GM19023 (cell line): ENCODE measurements at regions not wholly inside any gene's neighbourhood (a gene's known extent, or its start where the extent isn't known, plus 50 kb on each side); places are given as distances from the start of the nearest gene placed in this dataset.
A peak's percentile ranks its signal among the peaks of the same experiment; 100 is the strongest.
"Not testable (repeated sequence)": the region's sequence is repeated elsewhere in the genome, so short reads cannot be mapped to it uniquely, and the experiment has no call there.

Experiments used
- ATAC-seq: cut with Tn5 transposase; IDR thresholded peaks from one replicate; pipeline ENCODE4 v1.9.1; 2021; ENCODE audit warnings: mild to moderate bottlenecking, moderate library complexity; ENCODE audit not compliant: unreplicated experiment

DNA sequence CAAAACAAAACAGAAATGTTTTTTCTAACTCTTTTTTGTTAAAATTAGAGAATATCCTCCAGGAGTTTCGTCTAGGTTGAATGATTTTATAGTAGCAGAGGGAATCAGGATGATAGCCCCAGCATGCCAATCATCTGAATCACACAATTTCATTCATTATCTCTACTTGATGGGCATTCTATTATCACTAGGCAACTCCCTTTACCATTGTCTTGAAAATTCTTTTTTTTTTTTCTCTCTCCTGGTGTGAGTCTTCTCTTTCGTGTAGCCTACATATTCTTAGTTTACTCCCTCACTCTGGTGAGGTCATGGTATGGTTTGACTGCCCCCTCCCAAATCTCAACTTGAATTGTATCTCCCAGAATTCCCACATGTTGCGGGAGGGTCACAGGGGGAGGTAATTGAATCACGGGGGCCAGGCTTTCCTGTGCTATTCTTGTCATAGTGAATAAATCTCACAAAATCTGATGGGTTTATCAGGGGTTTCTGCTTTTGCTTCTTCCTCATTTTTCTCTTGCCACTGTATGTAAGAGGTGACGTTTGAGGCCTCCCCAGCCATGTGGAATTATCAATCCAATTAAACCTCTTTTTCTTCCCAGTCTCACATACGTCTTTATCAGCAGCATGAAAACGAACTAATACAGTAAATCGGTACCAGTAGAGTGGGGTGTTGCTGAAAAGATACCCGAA, 105.0 kb downstream of the OTUD1 start:
- no peak for ATAC-seq

DNA sequence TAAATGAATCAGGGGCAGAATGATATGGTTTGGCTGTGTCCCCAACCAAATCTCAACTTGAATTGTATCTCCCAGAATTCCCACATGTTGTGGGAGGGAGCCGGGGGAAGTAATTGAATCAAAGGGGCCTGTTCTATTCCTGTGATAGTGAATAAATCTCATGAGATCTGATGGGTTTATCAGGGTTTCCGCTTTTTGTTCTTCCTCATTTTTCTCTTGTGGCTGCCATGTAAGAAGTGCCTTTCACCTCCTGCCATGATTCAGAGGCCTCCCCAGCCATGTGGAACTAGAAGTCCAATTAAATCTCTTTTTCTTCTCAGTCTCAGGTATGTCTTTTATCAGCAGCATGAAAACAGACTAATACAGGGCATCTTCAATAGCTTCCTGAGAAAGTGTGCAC, 107.0 kb downstream of the OTUD1 start:
- ATAC-seq = not testable (repeated sequence)

DNA sequence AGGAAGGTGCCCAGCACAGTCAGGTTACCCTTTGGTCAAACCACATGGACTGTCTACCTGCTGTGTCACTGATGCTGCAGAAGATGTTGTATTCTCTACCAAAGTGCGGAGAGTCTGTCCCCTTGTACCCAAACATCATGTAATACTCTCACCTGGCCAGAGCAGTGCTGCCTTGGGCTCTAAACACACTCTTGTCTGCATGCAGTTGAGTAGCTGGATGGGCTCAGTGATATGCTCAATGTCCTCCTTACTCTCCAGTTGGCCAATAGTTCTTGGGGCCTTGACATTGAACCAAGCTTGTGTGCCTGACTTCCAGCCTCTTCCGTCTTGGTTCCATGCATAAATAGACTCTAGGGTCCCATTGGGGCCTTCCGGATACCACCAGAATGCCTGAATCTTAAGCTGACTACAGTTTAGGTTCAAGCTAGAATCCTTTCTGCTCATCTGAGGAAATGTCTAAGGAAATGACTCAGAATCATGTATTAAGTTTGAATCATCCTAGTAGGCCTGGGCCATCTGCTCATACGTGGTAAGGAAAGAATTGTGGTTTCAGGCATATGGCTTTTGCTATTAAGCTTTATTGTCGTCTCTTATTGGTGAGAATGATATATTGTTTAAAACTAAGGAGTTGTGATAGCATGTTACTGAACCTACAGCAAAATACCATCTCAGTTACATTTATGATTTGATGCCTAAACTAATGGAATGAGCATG, 118.0 kb downstream of the OTUD1 start:
- no peak for ATAC-seq

DNA sequence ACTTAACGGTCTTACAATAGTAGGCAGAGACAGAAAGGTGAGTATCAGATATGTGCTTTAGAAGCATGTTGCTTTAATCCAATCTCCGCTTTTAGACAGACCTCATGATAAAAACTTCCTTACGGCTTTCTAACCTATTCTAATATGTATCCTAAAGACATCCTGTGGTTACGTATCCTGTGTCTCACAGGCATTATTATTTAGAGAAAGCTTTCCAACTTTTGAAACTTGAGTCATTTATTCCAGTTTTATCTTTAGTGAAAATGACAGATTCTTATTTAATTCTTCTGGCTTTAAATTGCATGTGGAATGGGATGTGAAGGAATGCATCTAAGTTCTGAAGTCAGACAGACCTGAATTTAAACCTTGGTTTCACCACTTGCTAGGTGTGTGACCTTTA, 118.9 kb downstream of the OTUD1 start:
- no peak for ATAC-seq

DNA sequence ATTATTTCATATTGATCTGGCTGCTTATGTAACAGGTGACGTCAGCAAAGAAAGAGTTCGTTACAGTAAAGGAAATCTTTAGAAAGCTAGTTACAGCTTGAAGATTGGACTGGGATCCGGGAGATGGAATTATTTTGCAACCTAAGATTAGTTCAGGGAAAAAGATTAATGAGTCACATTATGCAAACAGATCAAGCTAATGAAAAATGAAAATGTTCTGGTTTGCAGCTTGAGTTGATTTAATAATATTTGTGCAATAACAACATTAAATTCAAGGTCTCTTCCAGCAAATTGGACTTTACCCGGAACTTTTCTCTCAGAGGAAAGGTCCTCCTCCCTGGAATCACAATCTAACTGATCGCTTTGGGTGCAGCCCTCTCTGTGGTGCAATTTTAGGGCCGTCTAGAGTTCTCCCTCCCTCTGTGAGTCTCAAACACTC, 119.5 kb downstream of the OTUD1 start:
- no peak for ATAC-seq

DNA sequence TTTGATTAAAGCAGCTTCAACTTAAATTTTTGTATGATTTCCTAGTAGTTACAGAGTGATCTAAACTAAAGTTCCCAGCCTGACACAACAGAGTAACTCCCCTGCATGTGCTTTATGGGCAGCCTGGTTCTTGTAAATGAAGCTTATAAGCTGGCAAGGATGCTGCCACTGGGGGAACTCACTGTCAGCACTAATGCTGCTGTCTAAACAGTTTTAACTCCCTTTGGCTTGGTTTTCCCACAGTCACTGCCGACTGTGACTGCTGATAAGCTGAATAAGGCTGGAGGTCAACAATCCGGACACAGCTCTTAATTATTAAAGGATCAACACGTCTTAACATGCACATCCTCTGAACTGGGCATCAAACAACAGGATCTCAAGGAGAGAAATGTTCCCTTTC, 130.1 kb downstream of the OTUD1 start:
- no peak for ATAC-seq

DNA sequence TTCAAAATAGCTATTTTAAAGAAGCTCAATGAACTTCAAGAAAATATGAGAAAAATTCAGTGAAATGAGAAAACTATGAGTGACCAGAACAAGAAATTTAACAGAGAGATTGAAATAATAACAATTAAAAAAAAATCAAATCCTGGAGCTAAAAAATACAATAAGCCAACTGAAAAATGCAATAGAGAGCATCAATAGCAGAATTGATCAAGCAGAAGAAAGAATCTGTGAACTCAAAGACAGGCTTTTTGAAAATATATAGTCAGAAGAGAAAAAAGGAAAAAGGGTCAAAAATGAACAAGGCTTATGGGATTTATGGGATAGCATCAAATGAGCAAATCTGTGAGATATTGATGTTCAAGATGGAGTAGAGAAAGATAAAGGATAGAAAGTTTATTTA, 133.0 kb downstream of the OTUD1 start:
- no peak for ATAC-seq

DNA sequence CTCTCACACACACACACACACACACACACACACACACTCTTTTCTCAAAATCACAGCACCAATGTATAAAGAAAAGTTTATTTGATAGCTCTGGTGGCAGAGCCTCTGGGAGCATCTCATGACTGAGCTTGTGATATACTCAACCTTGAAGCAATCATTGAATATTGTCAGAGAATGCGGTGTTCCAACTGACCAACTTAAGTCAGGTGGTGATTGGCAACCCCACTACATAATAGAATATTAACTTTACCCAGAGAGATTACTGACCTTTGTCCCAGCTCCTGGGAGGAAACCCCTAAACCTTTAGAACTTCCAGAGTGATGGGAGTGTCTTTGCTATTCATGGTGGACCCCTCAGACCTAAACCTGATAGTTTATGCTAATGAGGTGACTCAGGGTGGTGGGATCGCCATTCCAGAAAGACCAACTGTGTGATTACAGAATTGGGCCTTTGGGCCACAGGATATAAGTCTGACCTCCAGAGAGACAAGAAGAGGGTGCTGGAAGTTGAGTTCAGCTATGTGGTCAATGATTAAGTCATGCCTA, 143.1 kb downstream of the OTUD1 start:
- ATAC-seq = no peak

DNA sequence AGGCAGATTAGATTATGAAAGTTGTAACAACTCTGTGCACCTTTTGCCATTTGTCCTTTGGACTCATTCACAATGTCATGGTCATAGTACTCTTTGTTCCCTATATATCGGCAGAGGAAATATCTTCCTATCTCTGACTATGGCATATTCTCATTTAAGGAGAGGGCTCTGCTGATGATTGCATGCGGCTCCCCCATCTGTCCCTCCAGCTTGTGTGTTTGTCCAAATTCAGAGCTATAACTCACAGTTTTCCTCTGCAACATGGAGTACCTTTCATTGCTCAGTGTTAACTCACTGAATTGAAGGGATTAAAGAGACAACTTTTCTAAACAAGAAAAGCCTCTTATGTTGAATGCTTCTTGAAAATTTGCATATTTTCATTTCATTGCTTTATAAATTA, 145.5 kb downstream of the OTUD1 start:
- no peak for ATAC-seq

DNA sequence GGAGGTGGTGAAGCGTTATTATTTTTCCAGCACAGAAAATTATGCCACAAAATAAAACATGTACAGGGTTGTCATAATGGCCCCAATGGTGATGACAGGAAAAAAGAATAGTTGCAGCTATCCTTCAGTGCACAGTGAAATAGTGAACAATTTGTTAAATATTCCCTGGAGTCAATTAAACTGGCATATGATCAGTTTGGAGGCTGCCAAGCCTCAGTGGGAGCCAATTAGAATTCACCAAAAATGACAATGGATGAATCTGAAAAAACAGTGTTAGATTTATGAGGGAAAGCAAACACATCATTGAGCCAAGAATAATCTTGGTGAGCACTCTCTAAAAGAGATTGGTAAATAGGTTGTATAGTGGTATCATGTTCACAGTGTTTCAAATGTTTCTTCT, 146.3 kb downstream of the OTUD1 start:
- ATAC-seq = no peak

DNA sequence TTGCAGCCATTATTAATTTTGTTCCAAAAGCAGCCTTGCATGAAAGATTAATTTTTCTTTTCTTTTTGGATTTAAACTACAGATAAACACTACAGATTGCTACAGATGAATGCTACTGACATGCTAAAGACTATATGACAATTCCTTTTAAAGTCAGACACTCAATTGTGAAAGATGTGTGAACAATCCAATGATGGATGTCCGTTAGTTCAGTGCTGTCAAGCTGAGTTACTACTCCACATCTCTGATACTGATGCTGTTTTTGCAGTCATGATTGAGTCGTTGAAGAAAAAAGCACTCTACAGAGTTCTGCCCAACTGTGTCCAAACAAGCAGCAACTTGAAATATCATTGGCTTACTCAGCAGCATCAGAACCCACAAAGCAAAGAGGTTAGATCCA, 146.8 kb downstream of the OTUD1 start:
- ATAC-seq = no peak

DNA sequence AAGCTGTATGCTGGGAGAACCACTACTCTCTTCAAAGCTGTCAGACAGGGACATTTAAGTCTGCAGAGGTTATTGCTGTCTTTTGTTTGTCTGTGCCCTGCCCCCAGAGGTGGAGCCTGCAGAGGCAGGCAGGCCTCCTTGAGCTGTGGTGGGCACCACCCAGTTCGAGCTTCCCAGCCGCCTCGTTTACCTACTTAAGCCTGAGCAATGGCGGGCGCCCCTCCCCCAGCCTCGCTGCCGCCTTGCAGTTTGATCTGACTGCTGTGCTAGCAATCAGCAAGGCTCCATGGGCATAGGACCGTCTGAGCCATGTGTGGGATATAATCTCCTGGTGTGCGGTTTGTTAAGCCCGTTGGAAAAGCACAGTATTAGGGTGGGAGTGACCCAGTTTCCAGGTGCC, 156.4 kb downstream of the OTUD1 start:
- ATAC-seq = not testable (repeated sequence)

DNA sequence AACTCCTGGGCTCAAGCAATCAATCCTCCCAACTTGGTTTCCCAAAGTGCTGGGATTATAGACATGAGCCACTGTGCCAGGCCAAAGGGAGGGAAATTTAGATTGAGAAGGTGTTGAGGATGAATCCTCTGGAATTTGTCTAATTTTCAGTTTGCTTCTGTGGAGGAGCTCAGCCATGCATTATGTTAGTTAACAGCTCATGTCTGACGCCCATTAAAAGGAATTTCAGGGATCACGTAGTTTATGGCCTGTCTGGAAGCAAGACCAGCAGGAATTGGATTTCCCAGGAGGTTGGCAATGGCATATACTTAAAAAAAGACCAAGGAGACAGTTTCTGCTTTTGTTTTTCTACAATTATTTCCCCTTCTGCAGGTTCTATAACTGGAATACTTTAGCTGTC, 165.7 kb downstream of the OTUD1 start:
- ATAC-seq = no peak

DNA sequence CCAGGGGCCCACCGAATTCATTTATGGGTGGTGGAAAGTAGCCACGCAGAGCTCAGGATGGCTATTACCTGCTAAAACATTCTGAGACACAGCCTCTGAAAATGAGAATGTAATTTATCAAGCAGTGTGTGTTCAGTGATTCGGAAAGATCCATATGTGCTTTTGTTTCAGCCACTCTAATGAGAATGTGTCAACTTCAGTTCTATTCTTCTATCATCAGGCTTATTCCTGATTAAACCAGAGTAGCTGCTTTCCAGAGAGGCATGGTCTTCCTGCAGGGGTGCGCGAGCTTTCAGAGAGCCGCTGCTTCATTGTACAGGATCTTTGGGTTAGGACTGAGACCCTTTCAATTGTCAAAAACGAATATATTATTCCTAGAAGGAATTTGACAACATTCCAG, 167.6 kb downstream of the OTUD1 start:
- ATAC-seq = no peak

DNA sequence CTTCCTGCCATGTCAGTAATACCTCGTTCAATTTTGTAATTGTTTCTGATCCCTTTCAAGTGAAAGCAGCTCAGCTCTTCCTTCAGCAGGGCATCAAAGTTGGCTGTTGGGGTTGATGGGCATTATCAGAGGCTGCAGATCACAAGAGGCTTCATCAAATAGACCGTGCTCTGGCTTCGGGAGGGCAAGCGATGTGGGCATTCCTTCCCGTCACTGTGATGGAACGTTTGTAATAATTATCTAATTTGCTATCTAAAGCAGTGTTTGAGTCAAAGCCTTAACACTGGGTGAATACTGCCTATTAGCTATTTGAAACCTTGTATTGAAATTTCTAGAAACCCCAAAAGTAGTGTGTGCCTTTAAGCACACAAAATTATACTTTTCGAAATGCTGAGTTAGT, 170.1 kb downstream of the OTUD1 start:
- no peak for ATAC-seq

DNA sequence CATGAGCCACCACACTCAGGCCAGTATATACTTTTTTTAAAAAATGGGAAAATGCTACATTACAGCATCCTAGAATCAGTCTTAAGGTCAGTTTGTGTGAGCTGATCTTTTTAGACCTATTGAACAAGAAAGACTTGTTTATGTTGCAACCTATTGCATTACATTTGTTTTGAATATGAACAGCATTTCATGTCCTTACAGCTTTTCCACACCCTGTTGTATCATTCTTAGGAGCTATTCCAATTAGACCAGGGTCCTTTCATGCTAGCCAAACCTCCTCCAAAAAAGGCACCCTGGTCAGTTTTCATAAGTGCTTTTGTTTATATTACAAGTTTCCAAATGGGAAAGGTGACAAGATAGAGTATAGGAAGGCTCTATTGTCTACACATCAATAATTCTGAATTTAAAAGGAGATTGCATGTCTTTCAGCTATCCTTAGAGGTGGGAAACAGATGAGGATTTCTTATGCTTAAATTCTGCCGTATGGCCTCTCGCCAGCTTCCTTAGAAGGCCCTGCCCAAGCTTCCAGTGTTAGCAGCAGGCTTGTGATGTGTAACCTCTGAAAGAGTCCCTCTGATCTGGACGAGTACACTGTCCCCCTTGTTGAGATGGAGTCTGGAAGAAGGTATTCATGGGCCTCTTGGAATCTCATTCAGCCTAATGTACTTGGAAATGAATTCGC, 171.9 kb downstream of the OTUD1 start:
- ATAC-seq = no peak

DNA sequence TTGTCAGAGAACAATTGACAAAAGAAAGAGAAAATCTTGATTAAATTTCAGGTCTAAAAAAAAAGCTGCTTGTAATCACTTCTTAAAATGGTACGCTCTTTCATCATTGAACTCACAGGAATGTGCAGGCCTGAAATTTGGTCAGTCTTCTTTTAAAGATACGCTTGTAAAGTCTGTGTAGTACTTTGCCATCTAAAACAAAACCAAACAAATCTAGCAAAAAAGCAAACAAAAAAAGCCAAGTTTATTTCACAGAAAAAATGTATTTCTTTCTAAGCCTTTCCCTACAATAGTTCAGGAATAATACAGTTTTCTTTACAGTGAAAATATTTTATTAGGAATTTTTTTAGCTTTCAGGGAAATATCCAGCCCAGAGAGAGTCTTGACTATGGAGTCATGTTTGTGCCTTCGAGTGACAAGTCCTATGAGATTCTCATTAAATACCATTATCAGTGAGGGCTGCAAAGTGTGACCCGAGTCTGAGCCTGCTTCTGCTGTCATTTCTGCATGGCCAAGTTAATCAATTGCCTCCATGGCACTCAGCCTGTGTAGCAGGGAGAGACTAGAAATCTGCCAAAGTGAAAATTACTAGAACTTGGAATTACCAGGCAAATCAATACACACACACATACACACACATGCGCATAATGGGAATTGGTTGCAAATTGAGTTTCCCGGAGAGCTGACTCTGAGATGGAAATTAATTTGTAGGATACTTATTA, 172.6 kb downstream of the OTUD1 start:
- no peak for ATAC-seq

DNA sequence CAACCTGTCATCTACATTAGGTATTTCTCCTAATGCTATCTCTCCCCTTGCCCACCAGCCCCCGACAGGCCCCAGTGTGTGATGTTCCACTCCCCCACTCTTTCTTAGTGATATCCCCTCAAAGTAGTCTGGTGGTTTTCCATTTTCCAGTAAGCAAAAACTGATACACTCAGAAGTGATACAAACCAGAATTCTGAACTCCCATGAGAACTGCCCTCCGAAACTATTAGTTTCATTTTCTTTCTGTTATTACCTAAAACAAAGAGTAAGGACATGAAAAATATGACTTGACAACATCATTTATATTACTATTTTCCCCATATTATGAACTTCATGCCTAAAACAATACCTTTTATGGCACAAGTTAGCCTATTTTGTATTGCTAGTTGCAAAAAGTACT, 175.0 kb downstream of the OTUD1 start:
- ATAC-seq = no peak

DNA sequence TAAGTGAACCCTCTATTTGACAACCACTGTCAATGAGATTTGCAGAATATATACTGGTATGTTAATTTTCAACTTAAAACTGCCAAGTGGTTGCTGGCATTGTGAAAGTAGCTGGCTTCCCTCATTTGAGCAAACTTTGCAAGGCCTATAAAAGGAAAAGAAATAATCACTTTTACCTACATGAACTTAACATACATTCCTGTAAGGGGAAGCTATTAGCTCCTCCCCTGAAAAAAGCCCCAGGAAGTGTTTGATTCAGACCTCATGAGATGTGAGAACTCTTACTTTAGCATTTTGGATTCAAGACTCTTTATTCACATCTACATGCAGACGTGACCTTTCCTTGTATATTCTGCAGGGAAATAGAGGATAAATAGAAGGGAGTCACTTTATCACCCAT, 175.6 kb downstream of the OTUD1 start:
- ATAC-seq = peak; percentile 52

DNA sequence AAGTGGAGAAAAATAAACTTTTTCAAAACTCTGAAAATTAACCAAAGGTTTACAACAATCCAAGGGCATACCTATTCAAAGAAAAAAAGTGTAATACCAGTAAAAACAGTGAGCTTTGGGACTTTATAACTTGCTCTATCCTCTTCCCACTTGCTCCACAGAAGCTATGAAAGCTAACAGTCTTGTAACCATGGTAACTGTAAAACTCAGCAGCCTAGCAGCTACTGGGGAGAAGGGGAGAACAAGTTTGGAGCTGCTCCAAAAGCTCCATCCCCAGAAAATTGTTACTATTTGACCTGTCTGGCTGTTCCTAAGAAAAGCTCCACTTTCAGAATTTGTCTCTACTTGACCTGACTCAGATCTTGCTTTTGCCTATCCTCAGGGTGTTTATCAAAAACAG, 191.5 kb downstream of the OTUD1 start:
- ATAC-seq = no peak

DNA sequence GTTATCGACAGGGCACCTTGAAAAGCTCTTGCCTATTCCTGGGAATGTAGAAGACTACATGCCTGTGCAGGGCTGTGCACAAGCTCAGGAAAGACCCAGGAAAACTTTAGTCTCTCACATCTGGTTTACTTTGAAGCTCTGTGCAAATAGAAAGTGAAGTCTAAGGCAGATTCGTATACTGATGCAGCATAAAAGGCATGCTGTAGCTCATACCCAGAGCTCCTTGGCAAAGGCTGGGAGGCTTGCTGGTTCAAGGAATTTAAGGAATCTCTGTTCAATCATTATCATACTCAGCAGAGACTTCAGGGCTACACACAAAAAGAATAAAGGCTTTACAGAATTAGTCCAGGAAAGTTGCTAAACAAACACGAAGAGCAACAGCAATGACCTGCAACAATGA, 192.0 kb downstream of the OTUD1 start:
- ATAC-seq = no peak
